GM21717 (cell line): ENCODE measurements at regions not wholly inside any gene's neighbourhood (a gene's known extent, or its start where the extent isn't known, plus 50 kb on each side); places are given as distances from the start of the nearest gene placed in this dataset.

Source experiments
- ATAC-seq: cut with Tn5 transposase; IDR thresholded peaks from one replicate; pipeline ENCODE4 v1.9.1; 2021; ENCODE audit warnings: mild to moderate bottlenecking, moderate library complexity; ENCODE audit not compliant: unreplicated experiment

DNA sequence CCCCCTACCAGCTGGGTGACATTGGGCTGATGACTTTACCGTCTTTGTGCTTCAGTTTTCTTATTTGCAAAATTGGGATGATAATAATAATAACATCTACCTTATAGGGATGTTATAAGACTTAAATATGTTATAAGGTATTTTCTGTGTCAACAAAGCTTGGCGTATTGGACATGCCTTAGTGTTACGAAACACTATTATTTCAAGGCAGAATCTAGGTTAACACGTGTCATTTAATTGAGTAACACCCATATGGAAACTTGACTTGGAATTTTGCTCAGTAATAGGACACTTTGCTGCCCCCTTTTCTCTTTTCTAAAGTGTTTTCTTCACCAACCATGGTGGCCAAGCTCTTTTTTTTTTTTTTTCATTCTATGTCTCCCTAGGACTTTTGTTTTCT, 294.2 kb upstream of the SALL1 start:
- ATAC-seq = no peak

GRCh38 chr16:51443934-51444333, 292.9 kb upstream of the SALL1 start:
- ATAC-seq = no peak

DNA sequence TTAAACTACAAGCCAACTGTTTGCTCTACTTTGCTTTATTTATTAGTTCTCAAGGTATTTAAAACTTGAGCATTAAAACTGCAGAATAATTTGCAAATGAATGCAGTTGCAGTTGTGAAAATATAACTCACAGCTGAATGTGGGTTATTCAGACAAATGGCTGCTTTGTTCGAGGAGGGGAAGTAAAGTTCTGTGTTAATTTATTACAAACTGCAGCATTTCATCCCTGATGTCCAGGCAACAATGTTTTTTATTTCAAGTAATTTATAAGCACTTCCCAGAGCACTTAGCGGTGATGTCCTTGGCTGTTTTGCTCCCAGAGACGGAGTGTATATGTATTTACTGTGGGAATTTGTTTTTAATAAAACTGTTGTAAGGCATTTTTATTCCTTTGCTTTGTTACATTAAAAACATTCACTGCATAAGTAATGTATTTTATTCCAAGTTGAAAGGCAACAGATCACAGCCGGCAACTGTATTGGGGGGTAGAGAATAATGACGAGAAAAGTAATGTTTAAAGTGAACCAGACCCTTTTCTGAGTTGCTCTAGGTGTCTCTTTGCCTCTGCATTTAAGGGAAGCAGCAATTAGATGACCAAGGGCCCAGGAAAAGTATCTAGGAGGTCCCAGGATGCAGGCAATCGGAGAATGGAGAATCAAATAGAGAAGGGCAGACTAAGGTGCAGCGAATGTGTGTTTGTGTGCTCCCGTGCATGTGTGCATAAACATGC, 291.2 kb upstream of the SALL1 start:
- no peak for ATAC-seq

DNA sequence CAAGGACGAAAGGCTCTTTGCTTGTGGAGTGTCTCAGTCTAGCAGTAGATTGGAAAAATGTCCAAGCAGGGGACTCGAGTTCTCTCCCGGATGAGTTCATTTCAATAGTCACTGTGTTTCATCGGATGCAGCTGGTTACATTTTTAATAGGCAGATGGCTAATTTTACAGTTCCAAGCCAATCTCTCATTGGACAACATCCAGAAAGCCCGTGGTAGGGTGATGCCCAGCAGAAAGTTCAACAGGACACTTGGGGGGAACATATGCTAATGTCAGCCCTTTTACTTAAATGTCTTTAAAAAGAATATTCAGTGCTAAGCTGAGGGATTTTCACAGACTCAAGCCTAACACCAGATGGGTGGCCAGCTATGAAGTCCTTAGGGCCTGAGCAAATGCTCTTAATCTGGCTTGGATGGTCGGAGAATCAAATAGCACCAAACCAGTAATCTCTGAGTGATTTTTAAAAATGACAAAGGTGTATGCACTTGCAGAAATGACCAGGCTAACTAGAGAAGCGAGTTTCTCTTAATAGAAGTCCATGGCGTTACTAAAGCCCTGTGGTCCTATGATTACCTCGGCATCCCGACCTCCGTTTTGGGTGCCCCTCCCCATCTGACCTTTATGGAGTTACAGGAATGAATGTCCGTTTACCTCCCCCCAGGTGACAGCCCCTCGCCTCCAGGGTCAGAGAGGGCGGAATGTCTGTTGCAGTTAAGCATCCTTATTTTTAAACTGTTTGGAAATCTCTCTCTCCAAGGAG, 289.2 kb upstream of the SALL1 start:
- ATAC-seq = no peak

GRCh38 chr16:51439271-51439670, 288.2 kb upstream of the SALL1 start:
- no peak for ATAC-seq

DNA sequence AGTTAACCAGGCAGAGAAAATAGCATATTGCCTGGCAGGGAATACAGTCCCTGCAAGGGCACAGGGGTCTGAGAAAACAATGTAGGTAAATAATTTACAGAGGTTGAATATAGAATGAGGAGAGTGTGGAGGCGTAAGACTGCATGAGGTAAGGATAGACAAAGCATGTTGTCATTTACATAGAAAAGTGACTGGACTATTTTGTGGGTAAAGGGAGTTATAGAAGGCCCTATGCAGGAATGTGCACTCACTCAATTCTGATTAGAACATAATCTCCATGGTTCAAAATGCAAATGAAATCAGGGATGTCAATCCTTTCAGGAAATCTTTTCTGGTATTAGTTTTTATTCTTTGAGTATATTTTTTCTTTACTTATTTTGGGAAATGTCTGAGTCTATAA, 285.7 kb upstream of the SALL1 start:
- ATAC-seq = no peak

DNA sequence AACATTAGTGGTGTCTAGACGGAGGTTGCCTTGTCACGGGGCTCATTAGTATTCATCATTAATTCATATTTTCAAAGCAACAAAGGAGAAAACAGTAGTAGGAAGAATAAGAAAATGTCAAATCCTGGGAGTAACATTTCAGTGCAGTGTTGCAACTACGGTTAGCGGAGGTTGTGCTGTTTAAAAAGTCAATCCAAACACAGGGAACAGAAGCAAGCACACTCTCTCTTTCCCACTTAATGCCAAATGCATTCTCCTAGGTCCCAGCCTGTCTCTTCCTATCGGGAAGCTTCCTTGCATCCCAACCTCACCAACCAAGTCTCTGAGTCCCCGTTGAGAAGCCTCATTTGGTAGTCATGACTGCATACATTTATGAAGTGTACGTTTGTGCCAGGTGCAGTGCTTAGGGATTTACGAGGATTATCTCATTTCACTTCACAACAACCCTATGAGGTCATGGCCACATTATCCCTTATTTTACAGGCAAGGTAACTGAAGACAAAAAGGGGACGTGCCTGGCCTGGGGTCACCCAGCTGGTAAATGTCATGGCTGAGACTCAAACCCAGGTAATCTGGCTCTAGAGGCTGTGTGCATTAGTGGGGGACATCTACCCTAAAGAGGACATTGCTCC, 283.6 kb upstream of the SALL1 start:
- ATAC-seq = no peak

DNA sequence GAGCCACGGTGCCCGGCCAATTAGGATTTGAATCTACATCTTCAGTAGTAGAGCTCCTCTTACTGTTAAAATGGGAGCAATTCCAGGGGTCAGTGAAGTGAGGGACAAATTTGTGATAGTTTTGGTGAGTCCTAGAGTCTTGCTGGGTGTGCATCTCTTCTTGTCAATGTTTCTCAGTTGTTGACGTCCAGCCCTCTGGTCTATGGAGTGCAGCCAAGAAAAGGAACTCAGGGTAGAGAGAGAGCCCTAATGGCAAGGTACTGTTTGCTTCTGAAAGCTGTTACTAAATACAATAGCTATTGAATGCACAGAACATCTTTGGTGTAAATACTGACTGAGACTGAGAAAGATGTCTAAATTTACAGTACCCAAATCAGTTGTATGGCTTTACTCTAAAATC, 282.5 kb upstream of the SALL1 start:
- ATAC-seq = no peak

DNA sequence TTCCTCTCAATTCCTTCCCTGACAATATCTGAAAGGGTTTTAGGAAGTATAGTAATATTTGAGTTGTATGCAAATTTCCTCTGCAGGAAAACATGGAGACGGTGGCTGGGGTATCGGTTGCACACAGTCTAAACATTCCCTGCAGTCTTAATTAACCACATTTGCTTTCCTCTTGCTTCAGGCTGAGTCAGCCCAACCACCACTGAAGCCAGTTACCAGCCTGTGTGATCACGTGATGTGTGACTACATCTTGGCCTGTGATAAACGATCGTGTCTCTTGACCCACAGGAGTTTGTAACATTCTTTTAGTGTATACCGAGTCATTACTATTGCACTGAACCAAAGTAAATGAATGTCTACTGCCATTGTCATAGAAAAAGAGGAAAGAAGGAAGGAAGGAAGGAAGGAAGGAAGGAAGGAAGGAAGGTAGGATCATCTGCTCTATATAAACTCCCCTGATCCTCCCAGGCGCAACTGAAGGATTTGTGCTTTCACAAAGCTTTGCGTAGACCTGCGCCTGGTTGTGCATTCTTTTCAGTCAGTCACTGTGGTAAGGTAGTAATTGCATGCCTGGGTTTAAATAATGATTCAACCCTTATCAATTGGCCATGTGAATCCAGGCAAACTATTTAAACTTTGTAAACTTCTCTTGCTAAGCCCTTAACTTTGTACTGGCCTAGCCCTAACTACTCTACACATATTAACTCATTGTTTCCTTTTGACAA, 280.6 kb upstream of the SALL1 start:
- ATAC-seq = no peak

DNA sequence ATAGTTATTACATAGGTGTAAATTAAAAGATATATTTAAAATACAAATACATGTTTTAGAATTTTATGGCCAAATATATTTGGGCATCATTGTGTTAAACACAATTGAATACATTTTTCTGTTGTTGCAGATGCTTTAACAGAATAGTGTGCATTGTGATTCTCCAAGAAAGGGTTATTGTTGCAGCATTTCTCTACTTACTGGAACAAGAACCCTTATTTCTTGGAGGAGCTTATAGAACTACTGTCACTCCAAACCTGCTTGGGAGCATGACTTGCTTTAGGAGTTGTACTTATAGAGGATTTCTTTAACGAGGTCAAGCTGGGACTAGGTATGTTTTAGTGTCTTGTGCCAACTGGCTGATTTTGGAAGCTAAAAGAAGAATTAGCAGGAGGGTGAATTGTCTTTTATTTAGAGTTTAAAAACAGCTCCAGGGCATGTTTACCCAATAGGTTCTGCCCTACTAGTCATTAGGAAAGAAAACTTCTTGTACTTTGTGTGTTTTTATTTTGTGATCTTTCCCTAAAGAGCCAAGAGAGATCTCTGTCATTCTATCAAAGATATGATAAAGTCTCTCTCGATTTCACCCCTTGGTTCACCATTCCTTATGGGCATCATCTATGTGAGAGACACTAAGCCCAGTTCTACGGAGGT, 279.8 kb upstream of the SALL1 start:
- ATAC-seq = no peak

- no peak for ATAC-seq
Measured at GRCh38 chr16:51429041-51429440, 278.0 kb upstream of the SALL1 start.

DNA sequence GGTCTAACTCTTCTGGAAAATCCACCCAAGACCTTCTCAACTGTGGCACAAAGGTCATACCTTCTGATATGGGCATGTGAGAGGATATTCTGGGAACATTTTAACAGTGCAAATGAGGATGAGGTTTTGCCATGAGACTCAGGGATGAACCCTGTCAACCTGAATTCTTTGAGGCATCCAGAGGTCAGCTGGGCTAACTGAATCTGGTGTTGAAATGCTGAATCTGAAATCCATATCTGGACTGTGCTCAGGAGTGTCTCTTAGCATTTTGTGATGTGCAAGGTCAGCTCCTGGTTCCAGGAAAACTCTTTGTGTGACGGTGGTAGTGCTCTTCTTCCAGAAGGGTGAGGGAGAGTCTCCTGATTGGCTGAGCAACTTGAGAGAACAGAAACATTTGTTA, 276.0 kb upstream of the SALL1 start:
- no peak for ATAC-seq

GRCh38 chr16:51426276-51426675, 275.2 kb upstream of the SALL1 start:
- ATAC-seq = no peak

DNA sequence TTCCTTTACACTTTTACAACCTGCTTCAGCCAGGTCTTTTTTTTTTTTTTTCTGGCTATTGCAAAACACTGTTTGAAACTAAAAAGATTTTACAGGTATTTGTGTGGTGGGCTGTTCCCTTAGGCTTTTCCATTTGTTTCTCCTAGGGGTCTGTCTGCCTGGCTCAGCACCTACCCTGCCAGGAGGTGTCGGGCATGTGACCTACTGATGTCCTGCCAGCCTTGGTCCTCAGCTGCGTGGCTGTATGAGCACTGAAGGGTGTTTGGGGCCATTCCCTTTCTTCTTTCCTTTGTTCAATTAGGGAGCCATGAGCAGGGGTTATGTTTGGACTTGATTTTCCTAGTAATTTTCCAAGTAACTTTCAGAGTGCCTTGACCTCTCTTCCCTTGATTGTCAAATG, 269.2 kb upstream of the SALL1 start:
- no peak for ATAC-seq

DNA sequence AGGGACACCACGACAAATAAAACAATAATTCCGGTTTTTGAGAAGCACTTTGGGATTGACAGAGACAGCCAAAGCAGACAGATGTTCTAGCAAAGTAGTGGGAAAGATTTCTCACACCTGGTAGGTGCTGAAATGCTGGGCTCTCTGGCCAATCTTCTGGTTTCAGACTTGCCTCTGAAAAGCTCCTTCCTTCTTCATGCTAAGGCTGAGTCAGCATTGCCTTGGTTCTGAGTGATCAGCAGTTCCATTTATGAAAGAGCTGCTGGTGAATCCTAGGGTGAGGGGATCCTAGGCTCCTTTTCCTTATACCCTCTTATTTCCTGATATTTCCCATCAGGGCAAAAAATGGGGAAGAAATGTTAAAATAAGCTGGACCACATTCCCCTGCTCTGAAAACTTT, 268.7 kb upstream of the SALL1 start:
- no peak for ATAC-seq

- no peak for ATAC-seq
Measured at GRCh38 chr16:51418258-51418657, 267.2 kb upstream of the SALL1 start.

- no peak for ATAC-seq
Measured at GRCh38 chr16:51416926-51417325, 265.9 kb upstream of the SALL1 start.

GRCh38 chr16:51410125-51410524, 259.1 kb upstream of the SALL1 start:
- ATAC-seq = no peak

DNA sequence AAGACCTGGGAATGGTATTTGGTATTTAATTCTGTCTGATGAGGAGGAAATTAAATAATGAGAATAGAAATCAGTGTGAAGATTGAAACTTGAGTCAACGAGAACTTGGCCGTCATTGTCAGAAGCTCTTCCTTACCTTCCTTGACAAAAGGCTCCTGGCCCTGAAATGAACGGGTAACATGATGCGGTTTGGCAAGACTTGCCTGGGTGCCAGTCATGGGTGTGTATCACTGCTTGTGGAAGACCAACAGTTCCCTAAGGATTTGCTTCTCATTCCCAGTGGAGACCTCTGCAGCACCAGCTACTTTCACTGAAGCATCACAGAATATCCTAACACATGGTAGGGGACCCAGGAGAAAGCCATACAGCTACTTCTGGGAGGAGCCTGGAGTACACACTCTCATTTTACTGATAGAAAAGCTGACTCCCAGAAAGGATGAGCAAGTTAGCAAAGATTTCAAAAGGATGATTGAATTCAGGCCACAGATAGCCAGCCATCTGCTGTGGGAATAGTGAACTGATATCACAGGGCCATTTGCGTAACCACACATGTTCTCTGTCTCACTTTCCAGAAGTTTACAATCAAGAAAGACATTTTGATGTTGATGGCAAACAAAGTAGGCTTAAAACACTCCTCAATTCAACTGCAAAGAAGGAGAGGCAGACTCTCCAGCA, 258.1 kb upstream of the SALL1 start:
- no peak for ATAC-seq

DNA sequence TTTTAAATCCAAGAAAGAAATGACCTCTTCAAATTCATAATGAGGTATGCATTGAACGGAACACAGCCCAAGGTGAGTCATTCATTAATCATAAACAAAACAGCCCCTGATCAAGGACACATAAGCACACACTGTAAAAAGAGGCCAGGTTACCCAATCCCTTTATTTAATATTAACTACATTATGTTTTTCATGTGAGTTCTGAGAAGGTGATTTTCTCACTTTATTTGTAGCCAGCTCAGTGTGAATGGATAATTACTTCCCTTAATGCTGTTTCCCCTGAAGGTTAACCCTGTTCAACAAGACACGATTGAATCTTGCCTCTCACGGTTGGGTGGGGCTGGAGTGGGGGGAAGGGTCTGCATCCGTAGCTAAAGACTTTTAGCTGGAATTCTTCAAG, 257.3 kb upstream of the SALL1 start:
- no peak for ATAC-seq
